NCI-H146 treated with DMSO at 0.1 percent for 48 hours (cell line): ENCODE measurements at regions not wholly inside any gene's neighbourhood (a gene's known extent, or its start where the extent isn't known, plus 50 kb on each side); places are given as distances from the start of the nearest gene placed in this dataset.

Experiments used
- DNase-seq: peaks from one replicate; lab custom pipeline; 2025; ENCODE audit not compliant: unreplicated experiment; lab: John Stamatoyannopoulos, UW

- DNase-seq, result no peak
Measured at GRCh38 chr7:47221826-47222225, 360.1 kb downstream of the TNS3 start.

GRCh38 chr7:47218378-47219176, 363.3 kb downstream of the TNS3 start:
- no peak for DNase-seq

- no peak for DNase-seq
Measured at GRCh38 chr7:47217570-47218360, 364.1 kb downstream of the TNS3 start.

GRCh38 chr7:47217086-47217485, 364.8 kb downstream of the TNS3 start:
- DNase-seq, result no peak

- no peak for DNase-seq
Measured at GRCh38 chr7:47216439-47216838, 365.5 kb downstream of the TNS3 start.

- DNase-seq, result no peak
Measured at GRCh38 chr7:47215640-47216039, 366.3 kb downstream of the TNS3 start.

GRCh38 chr7:47215049-47215448, 366.9 kb downstream of the TNS3 start:
- DNase-seq, result no peak

- DNase-seq, result no peak
Measured at GRCh38 chr7:47213276-47213675, 368.6 kb downstream of the TNS3 start.

- no peak for DNase-seq
Measured at GRCh38 chr7:47211519-47211973, 370.4 kb downstream of the TNS3 start.

GRCh38 chr7:47210281-47210854, 371.5 kb downstream of the TNS3 start:
- DNase-seq, result no peak

GRCh38 chr7:47207956-47208355, 374.0 kb downstream of the TNS3 start:
- no peak for DNase-seq

- no peak for DNase-seq
Measured at GRCh38 chr7:47204709-47205108, 377.2 kb downstream of the TNS3 start.

GRCh38 chr7:47202146-47202783, 379.6 kb downstream of the TNS3 start:
- no peak for DNase-seq

GRCh38 chr7:47198159-47198558, 383.8 kb downstream of the TNS3 start:
- DNase-seq, result no peak

GRCh38 chr7:47197486-47197885, 384.4 kb downstream of the TNS3 start:
- no peak for DNase-seq

GRCh38 chr7:47196737-47197136, 385.2 kb downstream of the TNS3 start:
- DNase-seq, result no peak

GRCh38 chr7:47196106-47196645, 385.7 kb downstream of the TNS3 start:
- no peak for DNase-seq

GRCh38 chr7:47195641-47196040, 386.3 kb downstream of the TNS3 start:
- no peak for DNase-seq

GRCh38 chr7:47194516-47195057, 387.3 kb downstream of the TNS3 start:
- no peak for DNase-seq

- no peak for DNase-seq
Measured at GRCh38 chr7:47192978-47193377, 388.9 kb downstream of the TNS3 start.

GRCh38 chr7:47191876-47192291, 390.0 kb downstream of the TNS3 start:
- no peak for DNase-seq
